GM12892 (cell line): ENCODE measurements at regions not wholly inside any gene's neighbourhood (a gene's known extent, or its start where the extent isn't known, plus 50 kb on each side); places are given as distances from the start of the nearest gene placed in this dataset.

Experiments
- DNase-seq: peaks from one replicate; pipeline ENCODE4 v3.0.0; 2011; ENCODE audit not compliant: insufficient read length
- FAIRE-seq: peaks from 2 replicates; lab custom pipeline; 2011; peaks lifted over from hg19 to GRCh38; lab: Jason Lieb, UNC
- POLR2A ChIP-seq: IDR thresholded peaks from 2 replicates; pipeline ENCODE4 v1.6.1; 2011; ENCODE audit warnings: low read depth, low read length, control low read depth
- POLR2AphosphoS5 ChIP-seq: IDR thresholded peaks from 2 replicates; pipeline ENCODE4 v1.6.1; 2011; ENCODE audit warnings: low read depth, low read length, control low read depth
- TAF1 ChIP-seq: IDR thresholded peaks from 2 replicates; pipeline ENCODE4 v1.6.1; 2011; ENCODE audit warnings: low read depth, mild to moderate bottlenecking, control low read depth, low read length, borderline replicate concordance

DNA sequence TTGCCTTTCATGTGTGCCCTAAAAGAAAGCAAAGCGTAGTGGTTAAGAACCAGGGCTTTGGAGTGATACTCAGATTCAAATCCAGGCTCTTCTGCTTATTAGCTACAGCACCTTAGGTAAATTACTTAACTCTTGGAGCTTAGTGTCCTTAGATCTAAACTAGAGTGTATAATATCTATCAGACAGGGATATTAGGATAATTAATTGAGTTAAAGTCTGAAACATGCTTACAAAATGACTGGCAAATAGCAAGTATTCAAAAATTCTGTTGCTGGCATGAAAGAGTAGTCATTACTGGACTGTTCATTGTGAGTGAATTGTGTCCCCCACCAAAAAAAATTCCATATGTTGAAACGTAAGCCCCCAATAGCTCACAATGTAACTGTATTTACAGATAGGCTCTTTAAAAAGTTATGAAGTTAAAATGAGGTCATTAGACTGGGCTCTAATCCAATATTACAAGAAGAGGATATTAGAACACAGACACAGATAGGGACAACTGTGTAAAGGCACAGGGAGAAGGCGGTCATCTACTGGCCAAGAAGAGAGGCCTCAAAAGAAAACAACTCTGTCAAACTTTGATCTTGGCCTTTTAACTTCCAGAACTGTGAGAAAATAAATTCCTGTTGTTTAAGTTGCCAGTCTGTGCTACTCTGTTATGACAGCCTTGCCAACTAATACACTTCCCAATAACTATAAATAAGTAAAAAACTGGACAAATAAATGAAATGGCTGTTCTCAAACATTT, 60.4 kb upstream of the LRRC3B start:
- FAIRE-seq (no peak), DNase-seq (no peak)
- no peak for TF ChIP-seq POLR2AphosphoS5
- no peak for TF ChIP-seq TAF1
- no peak for TF ChIP-seq POLR2A
